Neuronal stem cell (in vitro differentiated cells): ENCODE measurements at regions not wholly inside any gene's neighbourhood (a gene's known extent, or its start where the extent isn't known, plus 50 kb on each side); places are given as distances from the start of the nearest gene placed in this dataset.

Experiments
- DNase-seq: peaks from one replicate; pipeline ENCODE4 v3.0.0-alpha.2; 2013; ENCODE audit warnings: low spot score
- H2AFZ ChIP-seq: one replicate; pipeline ENCODE4 v1.6.1; 2013; ENCODE audit warnings: mild to moderate bottlenecking, low read length, inconsistent platforms
- H2AK5ac ChIP-seq: 2 replicates; pipeline ENCODE4 v1.6.1; 2013; ENCODE audit warnings: low read depth, mild to moderate bottlenecking, inconsistent platforms, low read length, moderate library complexity, mixed read lengths
- H2BK120ac ChIP-seq: 2 replicates; pipeline ENCODE4 v1.6.1; 2013; ENCODE audit warnings: low read depth, mild to moderate bottlenecking, inconsistent platforms, low read length, moderate library complexity, mixed read lengths
- H2BK12ac ChIP-seq: one replicate; pipeline ENCODE4 v1.6.1; 2013; ENCODE audit warnings: low read length, inconsistent platforms
- H2BK15ac ChIP-seq: 2 replicates; pipeline ENCODE4 v1.6.1; 2013; ENCODE audit warnings: mild to moderate bottlenecking, low read length, inconsistent platforms, mixed read lengths
- H2BK5ac ChIP-seq: one replicate; pipeline ENCODE4 v1.6.1; 2013; ENCODE audit warnings: inconsistent platforms, mild to moderate bottlenecking, low read length, moderate library complexity
- H3K14ac ChIP-seq: one replicate; pipeline ENCODE4 v1.6.1; 2013; ENCODE audit warnings: low read length, inconsistent platforms
- H3K18ac ChIP-seq: 2 replicates; pipeline ENCODE4 v1.6.1; 2013; ENCODE audit warnings: low read length, inconsistent platforms
- H3K23ac ChIP-seq: 2 replicates; pipeline ENCODE4 v1.6.1; 2013; ENCODE audit warnings: low read depth, mild to moderate bottlenecking, mixed read lengths, low read length, inconsistent platforms; ENCODE audit not compliant: poor library complexity
- H3K27ac ChIP-seq: replicated peaks from 3 replicates; pipeline ENCODE4 v1.5.1; 2013; ENCODE audit warnings: low read length, inconsistent platforms
- H3K27me3 ChIP-seq, 3 experiments: 2 replicates each; pipeline ENCODE4 v1.6.1; 2013; ENCODE audit warnings: low read length in 3 of 3, mild to moderate bottlenecking in 2 of 3, inconsistent platforms in 1 of 3, low read depth in 1 of 3, mixed read lengths in 1 of 3, moderate library complexity in 1 of 3; ENCODE audit not compliant: control insufficient read depth in 3 of 3, insufficient read depth in 3 of 3
- H3K36me3 ChIP-seq, 2 donors: replicated peaks in 1 of 2; 2 replicates each; pipeline ENCODE4 v1.6.1; 2013; ENCODE audit warnings: low read length in 2 of 2; ENCODE audit not compliant: control insufficient read depth in 2 of 2, insufficient read depth in 2 of 2
- H3K4ac ChIP-seq: 2 replicates; pipeline ENCODE4 v1.6.1; 2013; ENCODE audit warnings: inconsistent platforms, mild to moderate bottlenecking, low read length, moderate library complexity
- H3K4me1 ChIP-seq, 2 donors: 1 replicate in 1 of 2; 2 replicates in 1 of 2; pipeline ENCODE4 v1.6.1; 2013; ENCODE audit warnings: low read length in 2 of 2, low read depth in 1 of 2; ENCODE audit not compliant: control insufficient read depth in 2 of 2, insufficient read depth in 1 of 2
- H3K4me2 ChIP-seq: one replicate; pipeline ENCODE4 v1.6.1; 2013; ENCODE audit warnings: mild to moderate bottlenecking, low read length, inconsistent platforms; ENCODE audit not compliant: insufficient read depth, poor library complexity, severe bottlenecking
- H3K4me3 ChIP-seq, 2 donors: 2 replicates each; pipeline ENCODE4 v1.5.1; 2013; ENCODE audit warnings: low read length in 2 of 2, mild to moderate bottlenecking in 2 of 2, inconsistent platforms in 1 of 2, moderate library complexity in 1 of 2
- H3K79me1 ChIP-seq: one replicate; pipeline ENCODE4 v1.6.1; 2013; ENCODE audit warnings: low read depth, mild to moderate bottlenecking, inconsistent platforms, low read length, moderate library complexity
- H3K9ac ChIP-seq: one replicate; pipeline ENCODE4 v1.6.1; 2013; ENCODE audit warnings: mild to moderate bottlenecking, low read depth, low read length, inconsistent platforms; ENCODE audit not compliant: poor library complexity
- H3K9me3 ChIP-seq, 2 donors: replicated peaks in 1 of 2; 2 replicates each; pipeline versions ENCODE3 to v1.6.1; 2013; ENCODE audit warnings: low read length in 2 of 2, mild to moderate bottlenecking in 2 of 2, inconsistent platforms in 1 of 2, low read depth in 1 of 2, mixed read lengths in 1 of 2, moderate library complexity in 1 of 2; ENCODE audit not compliant: control insufficient read depth in 2 of 2, insufficient read depth in 1 of 2
- H4K8ac ChIP-seq: one replicate; pipeline ENCODE4 v1.6.1; 2013; ENCODE audit warnings: low read depth, mild to moderate bottlenecking, inconsistent platforms, low read length, moderate library complexity
- H4K91ac ChIP-seq: one replicate; pipeline ENCODE4 v1.6.1; 2013; ENCODE audit warnings: low read length, low read depth, mild to moderate bottlenecking, inconsistent platforms; ENCODE audit not compliant: poor library complexity
- WGBS, 2 donors: extraction: QIAGEN DNeasy Blood & Tissue Kit; methylation state at CpG; one replicate each; pipeline ENCODE4 v1.1.7; 2013; ENCODE audit warnings: missing lambda C conversion rate in 2 of 2, mixed read lengths in 1 of 2; ENCODE audit not compliant: insufficient read length in 2 of 2, insufficient replicate concordance in 1 of 2; ENCODE audit errors: extremely low coverage in 2 of 2; 5-methylcytosine and 5-hydroxymethylcytosine counted together

DNA sequence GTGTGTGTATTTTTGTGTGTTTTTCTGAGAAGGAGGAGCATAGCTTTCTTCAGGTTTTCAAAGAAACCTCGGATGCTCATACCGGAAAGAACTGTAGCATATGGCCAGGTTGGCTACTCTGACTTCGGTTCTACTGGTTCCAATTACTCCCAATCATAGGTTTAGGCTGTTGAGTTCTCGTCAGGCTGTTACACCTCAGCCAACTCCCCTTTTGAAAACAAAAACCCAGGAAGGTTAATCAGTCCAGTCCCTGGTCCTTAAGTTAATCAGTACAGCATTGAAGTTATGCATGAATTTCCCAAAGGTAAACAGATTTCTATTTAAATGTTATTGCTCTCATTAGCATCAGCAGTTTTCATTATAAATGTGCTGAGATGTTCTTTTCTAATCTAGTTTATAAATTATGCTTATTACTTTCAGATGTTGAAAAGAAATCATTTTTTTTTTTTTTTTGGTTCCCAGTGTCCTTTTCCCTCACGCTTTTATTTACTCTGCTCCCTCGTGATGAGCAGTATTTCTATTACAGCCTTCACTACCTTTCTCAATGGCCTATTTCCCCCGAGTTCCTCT is 111.0 kb downstream of the NPIPB5 start:
- no peaks in the 10 kb centered on the region for H3K9me3 ChIP-seq
- no peak overlapping the region for H2AK5ac ChIP-seq
- no peak overlapping the region for H3K14ac ChIP-seq
- no peak overlapping the region for H3K4me2 ChIP-seq
- no peak overlapping the region for H2BK120ac ChIP-seq
- no peak overlapping the region for H3K4me3 ChIP-seq
- peaks cover 0 to 1% of the 10 kb centered on the region in 2 donors for H3K4me1 ChIP-seq
- no peak overlapping the region for H3K18ac ChIP-seq
- H3K36me3 ChIP-seq, result no peaks in the 10 kb centered on the region
- no CpG with 5 or more reads among the region's 7 CpGs for WGBS, 2 donors
- no peak overlapping the region for H3K9ac ChIP-seq
- no peak overlapping the region for H3K23ac ChIP-seq
- no peak overlapping the region for H2AFZ ChIP-seq
- H3K4ac ChIP-seq, result no peak overlapping the region
- no peaks in the 10 kb centered on the region for H3K79me1 ChIP-seq
- H4K91ac ChIP-seq, result no peak overlapping the region
- H2BK15ac ChIP-seq, result no peak overlapping the region
- H2BK12ac ChIP-seq, result no peak overlapping the region
- DNase-seq, result no peak
- peaks cover 0 to 13% (median 0%) of the 10 kb centered on the region in 3 experiments for H3K27me3 ChIP-seq
- H2BK5ac ChIP-seq, result no peak overlapping the region
- no peak overlapping the region for H3K27ac ChIP-seq
- no peak overlapping the region for H4K8ac ChIP-seq

DNA sequence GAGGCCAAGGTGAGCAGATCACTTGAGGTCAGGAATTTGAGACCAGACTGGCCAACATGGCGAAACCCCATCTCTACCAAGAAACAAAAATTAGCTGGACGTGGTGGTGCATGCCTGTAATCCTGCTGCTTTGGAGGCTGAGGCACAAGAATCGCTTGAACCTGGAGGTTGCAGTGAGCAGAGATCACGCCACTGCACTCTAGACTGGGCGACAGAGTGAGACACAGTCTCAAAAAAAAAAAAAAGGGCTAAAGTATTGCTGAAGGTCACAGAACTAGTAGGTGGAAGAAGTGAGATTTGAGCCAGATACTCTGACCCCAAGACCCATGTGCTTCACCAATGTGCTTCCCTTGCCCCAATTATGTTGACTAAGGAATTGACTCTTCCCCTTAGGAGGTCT is 112.0 kb downstream of the NPIPB5 start:
- Histone ChIP-seq H3K4me3 (no peak overlapping the region), H3K27me3 (peaks cover 0 to 11% (median 0%) of the 10 kb centered on the region in 3 experiments), H3K4ac (no peak overlapping the region), H3K4me2 (no peak overlapping the region), H2AFZ (no peak overlapping the region), H3K9me3 (no peaks in the 10 kb centered on the region), H3K23ac (no peak overlapping the region), H4K8ac (no peak overlapping the region), H2BK120ac (no peak overlapping the region), H2BK15ac (no peak overlapping the region), H3K79me1 (no peaks in the 10 kb centered on the region), H2BK5ac (no peak overlapping the region), H3K18ac (no peak overlapping the region), H3K27ac (no peak overlapping the region), H2BK12ac (no peak overlapping the region), H3K14ac (no peak overlapping the region), H3K36me3 (no peaks in the 10 kb centered on the region), H2AK5ac (no peak overlapping the region), H3K4me1 (no peaks in the 10 kb centered on the region), H3K9ac (no peak overlapping the region), H4K91ac (no peak overlapping the region)
- no peak for DNase-seq
- WGBS, 2 donors, result no CpG with 5 or more reads among the region's 5 CpGs

DNA sequence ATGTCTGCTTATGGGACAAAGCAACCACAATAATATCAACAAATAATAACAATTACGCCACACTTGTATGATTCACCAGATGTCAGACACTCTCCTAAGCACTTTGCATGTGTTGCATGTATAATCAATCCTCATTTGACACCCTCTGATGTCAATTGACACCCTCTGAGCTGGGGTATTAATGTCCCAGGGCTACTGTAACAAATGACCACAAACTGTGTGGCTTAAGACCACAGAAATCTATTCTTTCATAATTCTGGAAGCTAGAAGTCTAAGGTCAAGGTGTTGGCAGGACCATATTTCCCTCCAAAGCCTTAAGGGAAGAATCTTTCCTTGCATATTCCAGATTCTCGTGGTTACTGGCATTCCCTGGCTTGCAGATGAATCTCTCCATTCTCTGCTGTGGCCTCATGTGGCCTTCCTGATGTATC is 112.7 kb downstream of the NPIPB5 start:
- no peak overlapping the region for H2BK120ac ChIP-seq
- H3K36me3 ChIP-seq, result no peaks in the 10 kb centered on the region
- H2AK5ac ChIP-seq, result no peak overlapping the region
- H4K8ac ChIP-seq, result no peak overlapping the region
- H3K27me3 ChIP-seq, result peaks cover 0 to 11% (median 0%) of the 10 kb centered on the region in 3 experiments
- no peak overlapping the region for H3K9ac ChIP-seq
- no peak overlapping the region for H3K27ac ChIP-seq
- H3K18ac ChIP-seq, result no peak overlapping the region
- no peak overlapping the region for H3K4me3 ChIP-seq
- WGBS, 2 donors, result no CpG with 5 or more reads among the region's 2 CpGs
- no peak overlapping the region for H3K4me2 ChIP-seq
- no peak overlapping the region for H2BK15ac ChIP-seq
- DNase-seq, result no peak
- no peaks in the 10 kb centered on the region for H3K79me1 ChIP-seq
- no peak overlapping the region for H4K91ac ChIP-seq
- no peak overlapping the region for H2BK12ac ChIP-seq
- H3K14ac ChIP-seq, result no peak overlapping the region
- no peaks in the 10 kb centered on the region for H3K9me3 ChIP-seq
- no peak overlapping the region for H3K23ac ChIP-seq
- no peak overlapping the region for H2AFZ ChIP-seq
- no peak overlapping the region for H2BK5ac ChIP-seq
- no peak overlapping the region for H3K4ac ChIP-seq
- no peaks in the 10 kb centered on the region for H3K4me1 ChIP-seq

DNA sequence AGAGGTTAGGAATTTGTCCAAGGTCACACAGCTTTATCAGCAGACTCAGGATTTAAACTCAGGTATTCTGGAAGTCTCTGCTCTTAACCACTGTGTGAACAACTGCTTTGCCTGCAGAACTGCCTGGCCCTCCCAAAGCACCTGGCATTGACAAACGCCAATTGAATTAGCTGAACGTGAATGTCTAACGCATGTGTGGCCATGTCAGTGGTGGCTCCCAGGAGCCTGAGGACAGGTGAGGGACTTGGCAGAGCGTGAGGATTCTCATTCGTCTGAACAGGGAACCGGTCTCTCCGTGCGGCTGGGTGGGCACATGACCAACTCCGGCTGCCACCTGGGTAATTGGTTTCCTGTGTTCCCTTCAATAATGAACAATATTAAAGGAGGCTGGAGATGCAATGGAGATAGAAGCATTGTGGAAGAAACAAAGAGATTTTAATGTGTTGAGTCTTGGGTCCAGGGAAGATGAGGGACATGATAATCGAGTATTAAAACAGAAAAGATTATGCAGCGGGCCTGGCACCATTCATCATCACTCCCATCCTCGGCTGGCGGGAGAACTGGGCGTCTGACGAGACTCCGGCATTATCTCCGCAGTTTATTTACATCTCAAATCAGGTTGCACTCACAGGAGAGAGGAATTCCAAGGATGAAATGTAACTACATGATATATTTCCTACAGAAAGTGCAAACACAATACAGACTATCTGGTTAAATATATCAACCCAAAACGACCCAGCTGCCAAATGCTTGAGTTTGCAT is 113.5 kb downstream of the NPIPB5 start:
- no peak overlapping the region for H2AK5ac ChIP-seq
- no peak overlapping the region for H3K4me2 ChIP-seq
- WGBS, 2 donors, result no CpG with 5 or more reads among the region's 18 CpGs
- no peaks in the 10 kb centered on the region for H3K36me3 ChIP-seq
- no peak overlapping the region for H3K23ac ChIP-seq
- no peak overlapping the region for H3K18ac ChIP-seq
- H2AFZ ChIP-seq, result no peak overlapping the region
- H3K14ac ChIP-seq, result no peak overlapping the region
- no peak overlapping the region for H3K9ac ChIP-seq
- no peaks in the 10 kb centered on the region for H3K79me1 ChIP-seq
- H4K8ac ChIP-seq, result no peak overlapping the region
- no peak overlapping the region for H3K4ac ChIP-seq
- no peak overlapping the region for H3K27ac ChIP-seq
- H3K4me3 ChIP-seq, result no peak overlapping the region
- H4K91ac ChIP-seq, result no peak overlapping the region
- H2BK120ac ChIP-seq, result no peak overlapping the region
- no peak overlapping the region for H2BK12ac ChIP-seq
- H2BK5ac ChIP-seq, result no peak overlapping the region
- H3K9me3 ChIP-seq, result no peaks in the 10 kb centered on the region
- no peak for DNase-seq
- H3K27me3 ChIP-seq, result peaks cover 0 to 11% (median 0%) of the 10 kb centered on the region in 3 experiments
- H3K4me1 ChIP-seq, result no peaks in the 10 kb centered on the region
- H2BK15ac ChIP-seq, result no peak overlapping the region
